Right atrium auricular region (tissue), 2 donors: ENCODE measurements at regions not wholly inside any gene's neighbourhood (a gene's known extent, or its start where the extent isn't known, plus 50 kb on each side); places are given as distances from the start of the nearest gene placed in this dataset.

Source experiments
- DNase-seq: peaks from one replicate; pipeline ENCODE4 v3.0.0-alpha.2; 2019; ENCODE audit warnings: low spot score
- H3K27ac ChIP-seq, 2 donors: fragments of 200-600 bp; sonication (generic); 1 replicate in 1 of 2; 2 replicates in 1 of 2; pipeline ENCODE4 v1.5.1; 2016 to 2019
- H3K27me3 ChIP-seq, 2 donors: fragments of 200-600 bp; sonication (generic); one replicate each; pipeline versions ENCODE4 v1.5.1 to v1.6.0; 2017 to 2019
- H3K36me3 ChIP-seq: fragments of 200-600 bp; sonication (generic); one replicate; pipeline ENCODE4 v1.5.1; 2016
- H3K4me1 ChIP-seq, 2 donors: fragments of 200-600 bp; sonication (generic); one replicate each; pipeline versions ENCODE4 v1.5.1 to v1.6.0; 2017 to 2019
- H3K4me3 ChIP-seq, 2 donors: fragments of 200-600 bp; sonication (generic); 1 replicate in 1 of 2; 2 replicates in 1 of 2; pipeline ENCODE4 v1.5.1; 2017 to 2019; ENCODE audit warnings: mild to moderate bottlenecking in 1 of 2, moderate library complexity in 1 of 2
- H3K9me3 ChIP-seq, 2 donors: fragments of 200-600 bp; sonication (generic); one replicate each; pipeline ENCODE4 v1.5.1; 2019
- CTCF ChIP-seq, 2 donors: fragments of 200-600 bp; sonication (generic); IDR thresholded peaks; one replicate each; pipeline ENCODE4 v1.5.1; 2019; ENCODE audit warnings: antibody characterized with exemption in 2 of 2

GRCh38 chr6:168926306-168926705 lies 327.3 kb downstream of the THBS2 start:
- TF ChIP-seq CTCF (IDR thresholded peaks at IDR 0.05), result no peak
- no peak overlapping the region for H3K4me3 ChIP-seq
- H3K27me3 ChIP-seq, result no peaks in the 10 kb centered on the region
- no peaks in the 10 kb centered on the region for H3K4me1 ChIP-seq
- H3K27ac ChIP-seq, result no peak overlapping the region
- no peaks in the 10 kb centered on the region for H3K36me3 ChIP-seq
- no peaks in the 10 kb centered on the region for H3K9me3 ChIP-seq
- DNase-seq, result peak; percentile 21

GRCh38 chr6:168925671-168926070 lies 328.0 kb downstream of the THBS2 start:
- TF ChIP-seq CTCF (IDR thresholded peaks at IDR 0.05), result no peak
- no peaks in the 10 kb centered on the region for H3K36me3 ChIP-seq
- H3K4me3 ChIP-seq, result no peak overlapping the region
- no peak overlapping the region for H3K27ac ChIP-seq
- H3K9me3 ChIP-seq, result no peaks in the 10 kb centered on the region
- peak; percentile 26 for DNase-seq
- H3K4me1 ChIP-seq, result no peaks in the 10 kb centered on the region
- H3K27me3 ChIP-seq, result no peaks in the 10 kb centered on the region

GRCh38 chr6:168923171-168923570 lies 330.5 kb downstream of the THBS2 start:
- no peak overlapping the region for H3K4me3 ChIP-seq
- H3K27ac ChIP-seq, result no peak overlapping the region
- no peak for TF ChIP-seq CTCF (IDR thresholded peaks at IDR 0.05)
- no peak for DNase-seq
- no peaks in the 10 kb centered on the region for H3K4me1 ChIP-seq
- no peaks in the 10 kb centered on the region for H3K9me3 ChIP-seq
- no peaks in the 10 kb centered on the region for H3K27me3 ChIP-seq
- no peaks in the 10 kb centered on the region for H3K36me3 ChIP-seq

- Histone ChIP-seq H3K36me3 (no peaks in the 10 kb centered on the region), H3K27ac (no peak overlapping the region), H3K4me1 (no peaks in the 10 kb centered on the region), H3K4me3 (no peak overlapping the region), H3K27me3 (no peaks in the 10 kb centered on the region), H3K9me3 (no peaks in the 10 kb centered on the region)
- no peak for DNase-seq
- no peak for TF ChIP-seq CTCF (IDR thresholded peaks at IDR 0.05)
Measured at GRCh38 chr6:168922436-168922835, 331.2 kb downstream of the THBS2 start.

GRCh38 chr6:168920289-168920688 lies 333.4 kb downstream of the THBS2 start:
- Histone ChIP-seq H3K4me3 (no peak overlapping the region), H3K36me3 (no peaks in the 10 kb centered on the region), H3K4me1 (peaks cover 0 to 8% of the 10 kb centered on the region in 2 donors), H3K27me3 (no peaks in the 10 kb centered on the region), H3K27ac (no peak overlapping the region), H3K9me3 (no peaks in the 10 kb centered on the region)
- TF ChIP-seq CTCF (IDR thresholded peaks at IDR 0.05), result no peak
- DNase-seq, result no peak

GRCh38 chr6:168919470-168920179 lies 334.0 kb downstream of the THBS2 start:
- Histone ChIP-seq H3K27me3 (no peaks in the 10 kb centered on the region), H3K9me3 (no peaks in the 10 kb centered on the region), H3K4me1 (peaks cover 0 to 8% of the 10 kb centered on the region in 2 donors), H3K36me3 (no peaks in the 10 kb centered on the region), H3K27ac (no peak overlapping the region), H3K4me3 (no peak overlapping the region)
- DNase-seq, result no peak
- no peak for TF ChIP-seq CTCF (IDR thresholded peaks at IDR 0.05)
